Duodenal mucosa (tissue), 2 donors: ENCODE measurements at regions not wholly inside any gene's neighbourhood (a gene's known extent, or its start where the extent isn't known, plus 50 kb on each side); places are given as distances from the start of the nearest gene placed in this dataset.

Experiments
- H3K27ac ChIP-seq: one replicate; pipeline ENCODE4 v1.7.0; 2013; ENCODE audit warnings: low read depth, low read length
- H3K27me3 ChIP-seq, 2 donors: one replicate each; pipeline ENCODE4 v1.7.0; 2013; ENCODE audit warnings: low read length in 2 of 2, control low read depth in 1 of 2; ENCODE audit not compliant: insufficient read depth in 2 of 2, control insufficient read depth in 1 of 2
- H3K36me3 ChIP-seq, 2 donors: one replicate each; pipeline ENCODE4 v1.7.0; 2013; ENCODE audit warnings: low read length in 2 of 2, control low read depth in 1 of 2; ENCODE audit not compliant: insufficient read depth in 2 of 2, control insufficient read depth in 1 of 2
- H3K4me1 ChIP-seq, 2 donors: one replicate each; pipeline ENCODE4 v1.7.0; 2013; ENCODE audit warnings: low read length in 2 of 2, control low read depth in 1 of 2; ENCODE audit not compliant: insufficient read depth in 2 of 2, control insufficient read depth in 1 of 2
- H3K4me3 ChIP-seq, 2 donors: one replicate each; pipeline ENCODE4 v1.7.0; 2013; ENCODE audit warnings: low read length in 2 of 2, low read depth in 1 of 2
- H3K9ac ChIP-seq, 2 donors: one replicate each; pipeline ENCODE4 v1.7.0; 2013; ENCODE audit warnings: low read length in 2 of 2, low read depth in 1 of 2
- H3K9me3 ChIP-seq, 2 donors: one replicate each; pipeline ENCODE4 v1.7.0; 2013; ENCODE audit warnings: low read length in 2 of 2, control low read depth in 1 of 2; ENCODE audit not compliant: control insufficient read depth in 1 of 2

GRCh38 chr16:74049027-74049426 lies 247.6 kb upstream of the PSMD7 start:
- Histone ChIP-seq H3K4me1 (no peaks in the 10 kb centered on the region), H3K9ac (no peak overlapping the region), H3K9me3 (no peaks in the 10 kb centered on the region), H3K36me3 (no peaks in the 10 kb centered on the region), H3K27ac (no peak overlapping the region), H3K4me3 (no peak overlapping the region), H3K27me3 (no peaks in the 10 kb centered on the region)

GRCh38 chr16:74046524-74046923 lies 250.1 kb upstream of the PSMD7 start:
- H3K4me1 ChIP-seq, result no peaks in the 10 kb centered on the region
- H3K9ac ChIP-seq, result no peak overlapping the region
- H3K36me3 ChIP-seq, result no peaks in the 10 kb centered on the region
- no peak overlapping the region for H3K4me3 ChIP-seq
- H3K27ac ChIP-seq, result no peak overlapping the region
- no peaks in the 10 kb centered on the region for H3K9me3 ChIP-seq
- no peaks in the 10 kb centered on the region for H3K27me3 ChIP-seq

GRCh38 chr16:74045513-74045912 lies 251.1 kb upstream of the PSMD7 start:
- H3K4me3 ChIP-seq, result no peak overlapping the region
- H3K27ac ChIP-seq, result no peak overlapping the region
- no peaks in the 10 kb centered on the region for H3K9me3 ChIP-seq

GRCh38 chr16:74035816-74036215 lies 260.8 kb upstream of the PSMD7 start:
- Histone ChIP-seq H3K27me3 (peaks cover 0 to 7% of the 10 kb centered on the region in 2 donors), H3K4me3 (no peak overlapping the region), H3K36me3 (no peaks in the 10 kb centered on the region), H3K4me1 (no peaks in the 10 kb centered on the region), H3K9me3 (no peaks in the 10 kb centered on the region), H3K27ac (no peak overlapping the region), H3K9ac (no peak overlapping the region)

More at GRCh38 chr16:74045513-74045912, 251.1 kb upstream of the PSMD7 start:
- Histone ChIP-seq H3K36me3 (no peaks in the 10 kb centered on the region), H3K4me1 (no peaks in the 10 kb centered on the region), H3K27me3 (no peaks in the 10 kb centered on the region), H3K9ac (no peak overlapping the region)

- H3K9me3 ChIP-seq, result no peaks in the 10 kb centered on the region
- peaks cover 0 to 7% of the 10 kb centered on the region in 2 donors for H3K27me3 ChIP-seq
- H3K27ac ChIP-seq, result no peak overlapping the region
- no peaks in the 10 kb centered on the region for H3K36me3 ChIP-seq
- H3K4me1 ChIP-seq, result peaks cover 0 to 3% of the 10 kb centered on the region in 2 donors
- no peak overlapping the region for H3K4me3 ChIP-seq
- H3K9ac ChIP-seq, result no peak overlapping the region
These were observed 261.8 kb upstream of the PSMD7 start for GRCh38 chr16:74034862-74035261.

- Histone ChIP-seq H3K27ac (no peak overlapping the region), H3K9me3 (no peaks in the 10 kb centered on the region), H3K9ac (no peak overlapping the region), H3K36me3 (no peaks in the 10 kb centered on the region), H3K4me3 (no peak overlapping the region), H3K4me1 (peaks cover 0 to 6% of the 10 kb centered on the region in 2 donors), H3K27me3 (peaks cover 0 to 7% of the 10 kb centered on the region in 2 donors)
These were observed 262.4 kb upstream of the PSMD7 start for GRCh38 chr16:74034200-74034599.

- no peaks in the 10 kb centered on the region for H3K36me3 ChIP-seq
These were observed 263.1 kb upstream of the PSMD7 start for GRCh38 chr16:74033441-74033995.

GRCh38 chr16:74031551-74031950 lies 265.1 kb upstream of the PSMD7 start:
- Histone ChIP-seq H3K9me3 (no peaks in the 10 kb centered on the region), H3K4me1 (peaks cover 0 to 6% of the 10 kb centered on the region in 2 donors), H3K4me3 (no peak overlapping the region), H3K9ac (no peak overlapping the region), H3K27ac (no peak overlapping the region), H3K36me3 (no peaks in the 10 kb centered on the region), H3K27me3 (peaks cover 0 to 7% of the 10 kb centered on the region in 2 donors)

More at GRCh38 chr16:74033441-74033995, 263.1 kb upstream of the PSMD7 start:
- Histone ChIP-seq H3K4me3 (no peak overlapping the region), H3K4me1 (peaks cover 0 to 6% of the 10 kb centered on the region in 2 donors), H3K9me3 (no peaks in the 10 kb centered on the region), H3K27me3 (peaks cover 0 to 7% of the 10 kb centered on the region in 2 donors), H3K9ac (no peak overlapping the region), H3K27ac (no peak overlapping the region)

GRCh38 chr16:74030000-74030706 lies 266.5 kb upstream of the PSMD7 start:
- Histone ChIP-seq H3K4me1 (peaks cover 0 to 6% of the 10 kb centered on the region in 2 donors), H3K36me3 (no peaks in the 10 kb centered on the region), H3K27ac (no peak overlapping the region), H3K9me3 (no peaks in the 10 kb centered on the region), H3K4me3 (no peak overlapping the region), H3K9ac (no peak overlapping the region), H3K27me3 (peaks cover 0 to 7% of the 10 kb centered on the region in 2 donors)

- Histone ChIP-seq H3K27ac (no peak overlapping the region), H3K9me3 (no peaks in the 10 kb centered on the region), H3K4me1 (peaks cover 0 to 6% of the 10 kb centered on the region in 2 donors)
These were observed 267.4 kb upstream of the PSMD7 start for GRCh38 chr16:74029115-74029792.

More at GRCh38 chr16:74029115-74029792, 267.4 kb upstream of the PSMD7 start:
- Histone ChIP-seq H3K4me3 (no peak overlapping the region), H3K27me3 (peaks cover 0 to 5% of the 10 kb centered on the region in 2 donors), H3K36me3 (no peaks in the 10 kb centered on the region), H3K9ac (no peak overlapping the region)
